Spleen (tissue), 11 donors: ENCODE measurements at regions not wholly inside any gene's neighbourhood (a gene's known extent, or its start where the extent isn't known, plus 50 kb on each side); places are given as distances from the start of the nearest gene placed in this dataset.

ENCODE experiments used
- DNase-seq: peaks from one replicate; pipeline ENCODE4 v3.0.0-alpha.2; 2020
- H3K27ac ChIP-seq, 8 donors: fragments of 200-600 bp; sonication (generic) in 7 of 8; 1 replicate in 4 of 8; 2 replicates in 4 of 8; pipeline versions ENCODE4 v1.5.0 to v1.8.0; 2016 to 2021; ENCODE audit warnings: inconsistent platforms in 4 of 8, mild to moderate bottlenecking in 4 of 8, moderate library complexity in 1 of 8
- H3K27me3 ChIP-seq, 7 donors: fragments of 200-600 bp; sonication (generic) in 6 of 7; replicated peaks in 1 of 7; 1 replicate in 4 of 7; 2 replicates in 3 of 7; pipeline versions ENCODE4 v1.5.0 to v1.8.0; 2016 to 2021; ENCODE audit warnings: inconsistent platforms in 3 of 7, mild to moderate bottlenecking in 1 of 7
- H3K36me3 ChIP-seq, 6 donors: fragments of 200-600 bp; sonication (generic) in 5 of 6; 1 replicate in 4 of 6; 2 replicates in 2 of 6; pipeline versions ENCODE4 v1.5.0 to v1.8.0; 2016 to 2021; ENCODE audit warnings: inconsistent platforms in 2 of 6
- H3K4me1 ChIP-seq, 6 donors: fragments of 200-600 bp; sonication (generic) in 5 of 6; 1 replicate in 3 of 6; 2 replicates in 3 of 6; pipeline versions ENCODE4 v1.5.0 to v1.8.0; 2016 to 2021; ENCODE audit warnings: inconsistent platforms in 3 of 6
- H3K4me3 ChIP-seq, 8 donors: fragments of 200-600 bp; sonication (generic) in 7 of 8; 1 replicate in 4 of 8; 2 replicates in 4 of 8; pipeline versions ENCODE4 v1.5.0 to v1.8.0; 2016 to 2021; ENCODE audit warnings: inconsistent platforms in 4 of 8, mild to moderate bottlenecking in 4 of 8, moderate library complexity in 2 of 8
- H3K9me3 ChIP-seq, 8 donors: fragments of 200-600 bp; sonication (generic) in 7 of 8; 1 replicate in 4 of 8; 2 replicates in 4 of 8; pipeline versions ENCODE4 v1.5.0 to v1.8.0; 2016 to 2021; ENCODE audit warnings: inconsistent platforms in 4 of 8
- CTCF ChIP-seq, 11 experiments: fragments of 200-600 bp in 7 of 11; fragments of 450-650 bp in 4 of 11; sonication (generic) in 4 of 11; IDR thresholded peaks in 8 of 11; conservative IDR thresholded peaks in 3 of 11; 1 replicate in 7 of 11; 2 replicates in 4 of 11; pipeline versions ENCODE4 v1.4.0 to v1.8.0; 2016 to 2021; ENCODE audit warnings: antibody characterized with exemption in 11 of 11, inconsistent platforms in 4 of 11, mild to moderate bottlenecking in 1 of 11
- POLR2A ChIP-seq, 3 donors: fragments of 450-650 bp; IDR thresholded peaks; one replicate each; pipeline ENCODE4 v1.5.1; 2017; ENCODE audit warnings: antibody characterized with exemption in 3 of 3, mild to moderate bottlenecking in 1 of 3
- POLR2AphosphoS5 ChIP-seq, 3 donors: sonication (generic); formaldehyde crosslinking; IDR thresholded peaks; one replicate each; pipeline ENCODE4 v1.5.1; 2017; ENCODE audit warnings: antibody characterized with exemption in 3 of 3
- WGBS, 5 donors: extraction: QIAGEN DNeasy Blood & Tissue Kit in 3 of 5; methylation state at CpG; one replicate each; pipeline versions ENCODE4 v1.1.5 to v1.1.7; 2013 to 2018; 5-methylcytosine and 5-hydroxymethylcytosine counted together
- intact Hi-C: fragments of 100-400 bp; cut with DNase I; formaldehyde crosslinking; loops from one replicate; pipeline ENCODE4 v1.15.0; 2023; ENCODE audit warnings: low total_unique reads
- donor health status: healthy with polysubstance abuse.
- donor health status: DM: no; HTN: no; CAD: no; lungs with moderate emphysema.
- donor health status: DM: no; HTN: no; CAD: no.
- donor health status: Bipolar disorder and iron deficiency.
- donor health status: healthy.
- donor health status: DM: no; HTN: no; CAD: no.
- donor health status: DM: yes; HTN: yes; CAD: no.

GRCh38 chr5:23319901-23320300 is 187.5 kb upstream of the PRDM9 start:
- peaks cover 0 to 5% (median 0%) of the 10 kb centered on the region in 8 donors for H3K9me3 ChIP-seq
- no peak overlapping the region for H3K4me3 ChIP-seq
- H3K27me3 ChIP-seq = no peaks in the 10 kb centered on the region
- intact Hi-C loops = no loop called here
- H3K27ac ChIP-seq = no peak overlapping the region
- no peaks in the 10 kb centered on the region for H3K4me1 ChIP-seq
- no peaks in the 10 kb centered on the region for H3K36me3 ChIP-seq
- 70 to 75% (median 74%) methylated on average over 3 of the region's 3 CpGs for WGBS, 5 donors
- DNase-seq = no peak
- no peak for TF ChIP-seq POLR2AphosphoS5 (IDR thresholded peaks at IDR 0.05)
- TF ChIP-seq POLR2A (IDR thresholded peaks at IDR 0.05) = no peak
- TF ChIP-seq CTCF (IDR thresholded peaks at IDR 0.05 in 8 of 11, conservative IDR thresholded peaks at IDR 0.05 in 3 of 11) = no peak

GRCh38 chr5:23318960-23319359 is 188.4 kb upstream of the PRDM9 start:
- Histone ChIP-seq H3K36me3 (no peaks in the 10 kb centered on the region), H3K27ac (no peak overlapping the region), H3K4me1 (no peaks in the 10 kb centered on the region), H3K27me3 (no peaks in the 10 kb centered on the region), H3K4me3 (no peak overlapping the region), H3K9me3 (peaks cover 0 to 5% (median 0%) of the 10 kb centered on the region in 8 donors)
- WGBS, 5 donors = 75 to 87% (median 85%) methylated on average over 2 of the region's 2 CpGs
- DNase-seq = no peak
- intact Hi-C loops = no loop called here
- TF ChIP-seq POLR2A (IDR thresholded peaks at IDR 0.05) (no peak), CTCF (IDR thresholded peaks at IDR 0.05 in 8 of 11, conservative IDR thresholded peaks at IDR 0.05 in 3 of 11) (no peak), POLR2AphosphoS5 (IDR thresholded peaks at IDR 0.05) (no peak)

GRCh38 chr5:23318166-23318565 is 189.2 kb upstream of the PRDM9 start:
- H3K4me3 ChIP-seq = no peak overlapping the region
- no peaks in the 10 kb centered on the region for H3K27me3 ChIP-seq
- 86 to 94% (median 90%) methylated on average over 1 of the region's 1 CpG for WGBS, 5 donors
- no peaks in the 10 kb centered on the region for H3K4me1 ChIP-seq
- intact Hi-C loops = no loop called here
- no peak overlapping the region for H3K27ac ChIP-seq
- H3K9me3 ChIP-seq = peaks cover 0 to 5% (median 0%) of the 10 kb centered on the region in 8 donors
- TF ChIP-seq POLR2AphosphoS5 (IDR thresholded peaks at IDR 0.05) = no peak
- no peak for TF ChIP-seq CTCF (IDR thresholded peaks at IDR 0.05 in 8 of 11, conservative IDR thresholded peaks at IDR 0.05 in 3 of 11)
- no peak for TF ChIP-seq POLR2A (IDR thresholded peaks at IDR 0.05)
- H3K36me3 ChIP-seq = no peaks in the 10 kb centered on the region
- no peak for DNase-seq

- no peak overlapping the region for H3K27ac ChIP-seq
- TF ChIP-seq POLR2AphosphoS5 (IDR thresholded peaks at IDR 0.05) (no peak), POLR2A (IDR thresholded peaks at IDR 0.05) (no peak), CTCF (IDR thresholded peaks at IDR 0.05 in 8 of 11, conservative IDR thresholded peaks at IDR 0.05 in 3 of 11) (no peak)
- no peaks in the 10 kb centered on the region for H3K27me3 ChIP-seq
- H3K4me3 ChIP-seq = no peak overlapping the region
- DNase-seq = no peak
- H3K9me3 ChIP-seq = peaks cover 0 to 5% (median 0%) of the 10 kb centered on the region in 8 donors
- intact Hi-C loops = no loop called here
- no peaks in the 10 kb centered on the region for H3K36me3 ChIP-seq
- 13 to 26% (median 20%) methylated on average over 1 of the region's 1 CpG for WGBS, 5 donors
- H3K4me1 ChIP-seq = no peaks in the 10 kb centered on the region
These were observed 191.3 kb upstream of the PRDM9 start for GRCh38 chr5:23316060-23316591.
